B cell (primary cell): ENCODE measurements at regions not wholly inside any gene's neighbourhood (a gene's known extent, or its start where the extent isn't known, plus 50 kb on each side); places are given as distances from the start of the nearest gene placed in this dataset.
"Not testable (repeated sequence)": the region's sequence is repeated elsewhere in the genome, so short reads cannot be mapped to it uniquely, and the experiment has no call there.

ENCODE experiments used
- ATAC-seq: fragments of 200-7000 bp; cut with Tn5 transposase; one replicate; pipeline ENCODE4 v1.10.0; 2021; ENCODE audit warnings: low read depth, mild to moderate bottlenecking, moderate number of reproducible peaks, moderate library complexity
- CTCF ChIA-PET: fragments of 350-600 bp; sonication (Branson Sonifier 250); formaldehyde crosslinking; loops from one replicate; lab custom pipeline; 2021; ENCODE audit warnings: antibody characterized with exemption, inconsistent platforms; lab: Charles Lee
- POLR2A ChIA-PET: fragments of 350-600 bp; sonication (Branson Sonifier 250); formaldehyde crosslinking; loops from one replicate; lab custom pipeline; 2021; ENCODE audit warnings: antibody characterized with exemption; lab: Charles Lee
- DNase-seq: peaks from one replicate; pipeline ENCODE4 v3.0.0; 2013
- H2AFZ ChIP-seq: 2 replicates; pipeline ENCODE4 v1.6.1; 2012; ENCODE audit warnings: mild to moderate bottlenecking, low read depth, low read length; ENCODE audit not compliant: insufficient read depth, poor library complexity, severe bottlenecking
- H3K27ac ChIP-seq, 2 donors: 1 replicate in 1 of 2; 2 replicates in 1 of 2; pipeline ENCODE4 v1.5.1; 2012 to 2013; ENCODE audit warnings: low read length in 2 of 2, mild to moderate bottlenecking in 2 of 2, moderate library complexity in 1 of 2
- H3K27me3 ChIP-seq, 4 experiments: fragments of 200-600 bp in 1 of 4; sonication (generic) in 1 of 4; replicated peaks in 1 of 4; 1 replicate in 2 of 4; 2 replicates in 2 of 4; pipeline versions ENCODE4 v1.6.1 to v1.7.0; 2013 to 2016; ENCODE audit warnings: low read length in 3 of 4, mild to moderate bottlenecking in 2 of 4, mixed read lengths in 1 of 4, moderate library complexity in 1 of 4; ENCODE audit not compliant: insufficient read depth in 4 of 4, control insufficient read depth in 3 of 4; ENCODE audit errors: control extremely low read depth in 1 of 4
- H3K36me3 ChIP-seq, 2 experiments: replicated peaks in 1 of 2; 1 replicate in 1 of 2; 2 replicates in 1 of 2; pipeline versions ENCODE4 v1.6.1 to v1.7.1; 2013; ENCODE audit warnings: low read length in 1 of 2; ENCODE audit not compliant: insufficient read depth in 2 of 2, control insufficient read depth in 1 of 2; ENCODE audit errors: control extremely low read depth in 1 of 2, extremely low read depth in 1 of 2
- H3K4me1 ChIP-seq, 2 donors: fragments of 200-600 bp in 1 of 2; sonication (generic) in 1 of 2; 1 replicate in 1 of 2; 2 replicates in 1 of 2; pipeline versions ENCODE4 v1.5.1 to v1.6.1; 2013 to 2017; ENCODE audit warnings: low read length in 2 of 2; ENCODE audit not compliant: control insufficient read depth in 2 of 2, insufficient read depth in 2 of 2
- H3K4me2 ChIP-seq: replicated peaks from 2 replicates; pipeline ENCODE3; 2012; ENCODE audit warnings: mild to moderate bottlenecking, low read depth, low read length; ENCODE audit not compliant: poor library complexity, severe bottlenecking
- H3K4me3 ChIP-seq, 5 experiments: fragments of 200-600 bp in 1 of 5; sonication (generic) in 1 of 5; 1 replicate in 3 of 5; 2 replicates in 2 of 5; pipeline versions ENCODE4 v1.5.1 to v1.7.0; 2011 to 2016; ENCODE audit warnings: low read length in 4 of 5, mild to moderate bottlenecking in 4 of 5, low read depth in 2 of 5, control low read depth in 1 of 5, moderate library complexity in 1 of 5; ENCODE audit not compliant: insufficient read depth in 1 of 5; ENCODE audit errors: control extremely low read depth in 1 of 5, extremely low read depth in 1 of 5
- H3K79me2 ChIP-seq: fragments of 200-600 bp; sonication (generic); one replicate; pipeline ENCODE4 v1.6.0; 2016; ENCODE audit warnings: low read length; ENCODE audit not compliant: control insufficient read depth, insufficient read depth
- H3K9ac ChIP-seq: fragments of 200-600 bp; sonication (generic); 2 replicates; pipeline ENCODE4 v1.6.1; 2017; ENCODE audit warnings: mild to moderate bottlenecking, low read length, moderate library complexity
- H3K9me3 ChIP-seq, 3 donors: one replicate each; pipeline versions ENCODE4 v1.6.1 to v1.7.1; 2013; ENCODE audit warnings: low read length in 2 of 3; ENCODE audit not compliant: control insufficient read depth in 2 of 3, insufficient read depth in 1 of 3; ENCODE audit errors: control extremely low read depth in 1 of 3
- H4K20me1 ChIP-seq: 2 replicates; pipeline ENCODE4 v1.6.0; 2012; ENCODE audit warnings: mild to moderate bottlenecking, low read length; ENCODE audit not compliant: insufficient read depth, control insufficient read depth, poor library complexity, severe bottlenecking
- H3K27ac Mint-ChIP-seq: one replicate; pipeline ENCODE4 v1.8.0; 2021; ENCODE audit warnings: mixed read lengths
- H3K27me3 Mint-ChIP-seq: one replicate; pipeline ENCODE4 v1.8.0; 2021; ENCODE audit warnings: mixed read lengths
- H3K4me1 Mint-ChIP-seq: one replicate; pipeline ENCODE4 v1.8.0; 2021; ENCODE audit warnings: mixed read lengths
- H3K4me3 Mint-ChIP-seq: one replicate; pipeline ENCODE4 v1.8.0; 2021; ENCODE audit warnings: mixed read lengths
- H3K9me3 Mint-ChIP-seq: one replicate; pipeline ENCODE4 v1.8.0; 2022; ENCODE audit warnings: mixed read lengths; ENCODE audit not compliant: insufficient read depth
- CTCF ChIP-seq: fragments of 200-600 bp; IDR thresholded peaks from one replicate; pipeline ENCODE4 v1.8.0; 2022; ENCODE audit warnings: antibody characterized with exemption, mild to moderate bottlenecking
- EZH2 ChIP-seq: IDR thresholded peaks from 2 replicates; pipeline ENCODE4 v1.6.1; 2012; ENCODE audit warnings: borderline replicate concordance, low read depth, mild to moderate bottlenecking, moderate library complexity, low read length; ENCODE audit not compliant: insufficient read depth, poor library complexity, severe bottlenecking
- WGBS: methylation state at CpG from one replicate; pipeline ENCODE4 v1.1.5; 2013; ENCODE audit warnings: missing lambda C conversion rate; ENCODE audit not compliant: insufficient coverage; 5-methylcytosine and 5-hydroxymethylcytosine counted together
- intact Hi-C: fragments of 100-400 bp; cut with micrococcal nuclease; formaldehyde crosslinking; loops from one replicate; pipeline ENCODE4 v1.10.0; 2022

GRCh38 chr3:30539206-30539605 is 67.2 kb upstream of the TGFBR2 start:
- Histone ChIP-seq H3K27ac (no peak overlapping the region), H3K4me3 (no peak overlapping the region), H3K9ac (no peak overlapping the region), H3K27me3 (no peaks in the 10 kb centered on the region), H3K9me3 (peaks cover 0 to 4% (median 0%) of the 10 kb centered on the region in 3 donors), H3K4me2 (no peak overlapping the region), H4K20me1 (no peaks in the 10 kb centered on the region), H3K36me3 (no peaks in the 10 kb centered on the region), H3K79me2 (no peaks in the 10 kb centered on the region), H3K4me1 (no peaks in the 10 kb centered on the region), H2AFZ (no peak overlapping the region)
- no peak overlapping the region for H3K4me3 Mint-ChIP-seq
- ATAC-seq (no peak), DNase-seq (no peak)
- no peaks in the 10 kb centered on the region for H3K27me3 Mint-ChIP-seq
- H3K4me1 Mint-ChIP-seq: peaks cover 3% of the 10 kb centered on the region
- POLR2A ChIA-PET: no interaction called here
- TF ChIP-seq CTCF: no peak
- no peak for TF ChIP-seq EZH2
- intact Hi-C loops: no loop called here
- no peak overlapping the region for H3K27ac Mint-ChIP-seq
- H3K9me3 Mint-ChIP-seq: no peaks in the 10 kb centered on the region
- CTCF ChIA-PET: no interaction called here
- WGBS: no CpG with 5 or more reads among the region's 4 CpGs

DNA sequence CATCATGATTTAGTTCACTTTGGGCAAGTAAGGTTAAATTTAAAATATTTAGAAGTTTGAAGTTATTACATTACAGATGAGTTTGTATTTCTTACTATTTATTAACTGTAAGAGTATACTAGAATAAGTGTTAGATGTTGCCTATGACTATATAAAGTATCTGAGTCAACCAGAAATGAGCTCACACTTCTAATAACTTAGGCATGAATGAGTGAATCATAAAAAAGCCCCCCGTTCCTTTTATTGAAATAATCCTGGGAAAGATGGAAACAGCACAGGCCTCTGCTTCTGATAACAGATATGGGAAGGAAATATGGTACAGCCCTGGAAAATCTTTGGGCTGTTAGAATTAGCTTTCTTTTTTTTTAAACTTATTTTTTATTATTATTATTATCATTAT is 66.6 kb upstream of the TGFBR2 start:
- Mint-ChIP-seq H3K4me3 (no peak overlapping the region), H3K4me1 (peaks cover 3% of the 10 kb centered on the region), H3K27ac (no peak overlapping the region), H3K9me3 (no peaks in the 10 kb centered on the region), H3K27me3 (no peaks in the 10 kb centered on the region)
- H3K27ac ChIP-seq: no peak overlapping the region
- ATAC-seq (no peak), DNase-seq (no peak)
- no peaks in the 10 kb centered on the region for H4K20me1 ChIP-seq
- H3K4me1 ChIP-seq: no peaks in the 10 kb centered on the region
- no CpG with 5 or more reads among the region's 1 CpG for WGBS
- no peaks in the 10 kb centered on the region for H3K79me2 ChIP-seq
- ChIA-PET POLR2A (no interaction called here), CTCF (no interaction called here)
- no peak for TF ChIP-seq EZH2
- no peak for TF ChIP-seq CTCF
- H3K9ac ChIP-seq: no peak overlapping the region
- H3K27me3 ChIP-seq: no peaks in the 10 kb centered on the region
- peaks cover 0 to 4% (median 0%) of the 10 kb centered on the region in 3 donors for H3K9me3 ChIP-seq
- no peak overlapping the region for H3K4me2 ChIP-seq
- no peak overlapping the region for H2AFZ ChIP-seq
- H3K36me3 ChIP-seq: no peaks in the 10 kb centered on the region
- no peak overlapping the region for H3K4me3 ChIP-seq
- intact Hi-C loops: no loop called here

DNA sequence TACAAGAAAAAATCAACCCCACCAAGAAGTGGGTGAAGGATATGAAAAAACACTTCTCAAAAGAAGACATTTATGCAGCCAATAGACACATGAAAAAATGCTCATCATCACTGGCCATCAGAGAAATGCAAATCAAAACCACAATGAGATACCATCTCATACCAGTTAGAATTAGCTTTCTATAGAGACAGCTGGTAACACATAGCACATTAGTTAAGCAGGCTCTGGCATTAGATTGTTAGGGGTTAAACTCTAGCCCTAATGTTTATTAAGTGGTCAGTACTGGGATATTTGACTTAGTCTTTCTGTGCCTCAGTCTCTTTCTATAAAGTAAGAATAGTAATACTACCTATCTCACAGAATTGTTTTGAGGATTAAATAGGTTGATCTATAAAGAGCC is 65.2 kb upstream of the TGFBR2 start:
- H3K9me3 Mint-ChIP-seq, DNase-seq, H3K4me2 ChIP-seq, H3K9me3 ChIP-seq, H3K27me3 Mint-ChIP-seq, H3K36me3 ChIP-seq, ATAC-seq, H3K4me3 Mint-ChIP-seq, H3K27me3 ChIP-seq, H4K20me1 ChIP-seq, intact Hi-C loops, H3K4me1 ChIP-seq, H3K27ac ChIP-seq, H3K4me3 ChIP-seq, H3K9ac ChIP-seq, H3K4me1 Mint-ChIP-seq, H2AFZ ChIP-seq, H3K79me2 ChIP-seq, H3K27ac Mint-ChIP-seq: not testable (repeated sequence)
- ChIA-PET CTCF (interaction anchor here (1.7 kb wide), 1 partner anchor 13 kb away, joined by 7 read pairs; no protein-coding TSS in a partner anchor), POLR2A (interaction anchor here (0.6 kb wide), 1 partner anchor 62 kb away, joined by 3 read pairs; no protein-coding TSS in a partner anchor)
